Body of pancreas (tissue), 4 donors: ENCODE measurements at regions not wholly inside any gene's neighbourhood (a gene's known extent, or its start where the extent isn't known, plus 50 kb on each side); places are given as distances from the start of the nearest gene placed in this dataset.
"Not testable (repeated sequence)": the region's sequence is repeated elsewhere in the genome, so short reads cannot be mapped to it uniquely, and the experiment has no call there.

Experiments used
- ATAC-seq: fragments of 150-250 bp; one replicate; pipeline ENCODE4 v1.9.1; 2016
- DNase-seq, 4 donors: peaks; one replicate each; pipeline ENCODE4 v3.0.0-alpha.2; 2019
- H3K27ac ChIP-seq, 4 donors: fragments of 200-600 bp; sonication (generic); 1 replicate in 3 of 4; 2 replicates in 1 of 4; pipeline versions ENCODE4 v1.5.1 to v1.6.1; 2016 to 2019; ENCODE audit warnings: mild to moderate bottlenecking in 1 of 4, mixed read lengths in 1 of 4, moderate library complexity in 1 of 4
- H3K27me3 ChIP-seq, 2 donors: fragments of 200-600 bp; sonication (generic); one replicate each; pipeline ENCODE4 v1.6.0; 2016; ENCODE audit warnings: mild to moderate bottlenecking in 1 of 2
- H3K36me3 ChIP-seq, 2 donors: fragments of 200-600 bp; sonication (generic); replicated peaks in 1 of 2; 2 replicates each; pipeline ENCODE4 v1.5.1; 2016; ENCODE audit warnings: low read depth in 2 of 2; ENCODE audit not compliant: insufficient read depth in 1 of 2
- H3K4me1 ChIP-seq: fragments of 200-600 bp; sonication (generic); one replicate; pipeline ENCODE4 v1.6.0; 2016
- H3K4me3 ChIP-seq, 2 donors: fragments of 200-600 bp; sonication (generic); 1 replicate in 1 of 2; 2 replicates in 1 of 2; pipeline ENCODE4 v1.5.1; 2016 to 2019
- H3K9me3 ChIP-seq, 3 donors: fragments of 200-600 bp; sonication (generic); 1 replicate in 2 of 3; 2 replicates in 1 of 3; pipeline ENCODE4 v1.5.1; 2016
- CTCF ChIP-seq, 7 experiments: fragments of 450-650 bp in 4 of 7; fragments of 200-600 bp in 3 of 7; sonication (generic) in 3 of 7; IDR thresholded peaks; one replicate each; pipeline ENCODE4 v1.5.1; 2016 to 2019; ENCODE audit warnings: antibody characterized with exemption in 7 of 7
- POLR2A ChIP-seq, 3 donors: fragments of 450-650 bp; IDR thresholded peaks; one replicate each; pipeline ENCODE4 v1.6.1; 2016; ENCODE audit warnings: antibody characterized with exemption in 3 of 3, mild to moderate bottlenecking in 2 of 3
- WGBS, 2 donors: methylation state at CpG; one replicate each; pipeline ENCODE4 v1.1.5; 2017; 5-methylcytosine and 5-hydroxymethylcytosine counted together
- intact Hi-C: fragments of 100-400 bp; cut with DNase I; formaldehyde crosslinking; loops from one replicate; pipeline ENCODE4 v1.15.1; 2023

- H3K4me3 ChIP-seq: no peak overlapping the region
- intact Hi-C loops: no loop called here
- H3K36me3 ChIP-seq: no peaks in the 10 kb centered on the region
- H3K27me3 ChIP-seq: no peaks in the 10 kb centered on the region
- ATAC-seq: no peak
- H3K27ac ChIP-seq: no peak overlapping the region
- no peak for TF ChIP-seq POLR2A (IDR thresholded peaks at IDR 0.05)
- TF ChIP-seq CTCF (IDR thresholded peaks at IDR 0.05): no peak
- no peaks in the 10 kb centered on the region for H3K4me1 ChIP-seq
- no peak for DNase-seq
- no peaks in the 10 kb centered on the region for H3K9me3 ChIP-seq
Measured at GRCh38 chr5:39531306-39531705, 106.5 kb upstream of the DAB2 start.

GRCh38 chr5:39526914-39527477 is 102.2 kb upstream of the DAB2 start:
- H3K36me3 ChIP-seq: no peaks in the 10 kb centered on the region
- H3K27ac ChIP-seq: peak overlapping the region in 2 of 4 donors; percentile 31 to 63
- no peak overlapping the region for H3K4me3 ChIP-seq
- DNase-seq: peak in 1 of 4 donors; percentile 48
- intact Hi-C loops: no loop called here
- TF ChIP-seq CTCF (IDR thresholded peaks at IDR 0.05): no peak
- no peak for TF ChIP-seq POLR2A (IDR thresholded peaks at IDR 0.05)
- 40 to 53% methylated on average over 7 of the region's 7 CpGs for WGBS, 2 donors
- peak; percentile 45 for ATAC-seq
- no peaks in the 10 kb centered on the region for H3K27me3 ChIP-seq
- no peaks in the 10 kb centered on the region for H3K9me3 ChIP-seq
- H3K4me1 ChIP-seq: no peaks in the 10 kb centered on the region

DNA sequence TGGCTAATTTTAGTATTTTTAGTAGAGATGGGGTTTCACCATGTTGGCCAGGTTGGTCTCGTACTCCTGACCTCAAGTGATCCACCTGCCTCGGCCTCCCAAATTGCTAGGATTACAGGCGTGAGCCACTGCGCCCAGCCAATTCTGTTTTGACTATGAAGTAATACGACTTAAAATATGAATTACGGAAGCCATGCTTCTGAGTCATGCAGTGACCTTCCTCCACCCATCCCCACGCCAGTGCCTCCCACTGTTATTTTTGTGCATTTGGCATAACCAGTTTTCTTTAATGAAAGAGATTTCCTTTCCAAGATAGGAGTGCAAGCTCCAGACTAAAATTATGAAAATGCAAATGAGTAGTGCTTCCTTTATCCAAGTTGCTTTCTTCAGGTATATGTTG is 101.0 kb upstream of the DAB2 start:
- H3K9me3 ChIP-seq, H3K27me3 ChIP-seq, H3K36me3 ChIP-seq, H3K4me3 ChIP-seq, intact Hi-C loops, ATAC-seq, H3K4me1 ChIP-seq: not testable (repeated sequence)
- WGBS, 2 donors: 60 to 83% methylated on average over 7 of the region's 7 CpGs
- peak in 1 of 4 donors; percentile 48 for DNase-seq
- peak overlapping the region in 1 of 4 donors; percentile 63 for H3K27ac ChIP-seq

DNA sequence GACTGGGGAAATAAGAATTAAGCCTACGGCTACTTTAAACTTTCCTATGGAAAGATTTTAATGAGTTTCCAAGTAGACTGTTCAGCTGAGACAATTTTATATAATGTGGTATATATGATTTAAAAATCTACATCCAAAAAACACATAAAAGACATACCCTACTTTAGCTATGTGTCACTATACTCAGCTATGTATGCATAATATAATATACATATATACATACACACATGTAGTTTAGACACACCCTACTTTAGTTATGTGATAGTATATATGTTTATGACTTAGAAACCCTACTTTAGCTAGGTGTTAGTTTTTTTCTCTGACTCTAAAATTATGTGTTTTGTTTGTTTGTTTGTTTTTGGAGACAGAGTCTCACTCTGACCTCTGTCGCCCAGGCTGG is 100.5 kb upstream of the DAB2 start:
- no peak overlapping the region for H3K27ac ChIP-seq
- no peaks in the 10 kb centered on the region for H3K9me3 ChIP-seq
- TF ChIP-seq CTCF (IDR thresholded peaks at IDR 0.05) (no peak), POLR2A (IDR thresholded peaks at IDR 0.05) (no peak)
- H3K27me3 ChIP-seq: no peaks in the 10 kb centered on the region
- H3K4me1 ChIP-seq: no peaks in the 10 kb centered on the region
- ATAC-seq: no peak
- intact Hi-C loops: no loop called here
- 82 to 90% methylated on average over 2 of the region's 2 CpGs for WGBS, 2 donors
- no peak overlapping the region for H3K4me3 ChIP-seq
- DNase-seq: no peak
- no peaks in the 10 kb centered on the region for H3K36me3 ChIP-seq

DNA sequence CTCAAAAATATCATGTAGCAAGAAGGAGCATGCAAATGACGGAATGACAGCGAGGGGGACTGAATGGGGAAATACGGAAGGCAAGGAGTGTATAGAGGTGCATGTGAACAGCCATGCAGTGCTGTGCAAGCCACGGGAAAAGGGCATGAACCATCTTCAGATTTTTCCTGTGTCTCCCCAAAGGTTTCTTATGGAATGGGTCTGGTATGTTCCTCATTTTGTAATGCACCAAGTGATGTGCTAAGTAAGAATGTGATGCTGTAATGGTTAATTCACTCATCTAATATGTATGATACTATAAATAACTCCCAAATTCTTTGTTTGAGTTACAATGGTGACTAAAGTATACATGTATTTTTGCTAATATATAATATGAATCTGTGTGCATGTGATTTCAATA is 99.0 kb upstream of the DAB2 start:
- 74% methylated on average over 4 of the region's 4 CpGs for WGBS, 2 donors
- Histone ChIP-seq H3K4me1 (peaks cover 2% of the 10 kb centered on the region), H3K36me3 (no peaks in the 10 kb centered on the region), H3K27me3 (no peaks in the 10 kb centered on the region), H3K4me3 (no peak overlapping the region), H3K9me3 (no peaks in the 10 kb centered on the region), H3K27ac (no peak overlapping the region)
- ATAC-seq (no peak), DNase-seq (no peak)
- TF ChIP-seq POLR2A (IDR thresholded peaks at IDR 0.05): no peak
- no peak for TF ChIP-seq CTCF (IDR thresholded peaks at IDR 0.05)
- intact Hi-C loops: no loop called here
